Mesothelial cell of epicardium (in vitro differentiated cells): ENCODE measurements at regions not wholly inside any gene's neighbourhood (a gene's known extent, or its start where the extent isn't known, plus 50 kb on each side); places are given as distances from the start of the nearest gene placed in this dataset. TPM values are rescaled to one million over a fixed set of nuclear protein-coding genes. Genes with fewer than 3 reads are reported as not detected.

Experiments
- DNase-seq, 2 experiments: peaks; one replicate each; pipeline ENCODE4 v3.0.0; 2021; ENCODE audit warnings: low spot score in 2 of 2; ENCODE audit not compliant: unreplicated experiment in 2 of 2
- H3K27ac Mint-ChIP-seq: 2 replicates; pipeline ENCODE4 v1.8.0; 2021; ENCODE audit warnings: mixed read lengths
- H3K27me3 Mint-ChIP-seq: 2 replicates; pipeline ENCODE4 v1.8.0; 2021; ENCODE audit warnings: low read depth, mixed read lengths
- H3K36me3 Mint-ChIP-seq: 2 replicates; pipeline ENCODE4 v1.8.0; 2021; ENCODE audit warnings: mixed read lengths
- H3K4me1 Mint-ChIP-seq: 2 replicates; pipeline ENCODE4 v1.8.0; 2021; ENCODE audit warnings: mixed read lengths
- H3K4me3 Mint-ChIP-seq: 2 replicates; pipeline ENCODE4 v1.8.0; 2021; ENCODE audit warnings: mild to moderate bottlenecking, moderate library complexity, mixed read lengths
- H3K9me3 Mint-ChIP-seq: 2 replicates; pipeline ENCODE4 v1.8.0; 2021; ENCODE audit warnings: mixed read lengths
- microRNA-seq: library from miRNA; unstranded; fragments of <30 nt; microRNA quantifications from one replicate; pipeline ENCODE4 v1.2.0, GENCODE V29; 2021; ENCODE audit warnings: inconsistent platforms, mixed read lengths
- TF ChIP-seq, protein P1 (sequence below): fragments of 200-600 bp; sonication (generic); IDR thresholded peaks from one replicate; pipeline ENCODE4 v1.5.0; 2021; ENCODE audit warnings: antibody characterized with exemption; ENCODE audit not compliant: unreplicated experiment

DNA sequence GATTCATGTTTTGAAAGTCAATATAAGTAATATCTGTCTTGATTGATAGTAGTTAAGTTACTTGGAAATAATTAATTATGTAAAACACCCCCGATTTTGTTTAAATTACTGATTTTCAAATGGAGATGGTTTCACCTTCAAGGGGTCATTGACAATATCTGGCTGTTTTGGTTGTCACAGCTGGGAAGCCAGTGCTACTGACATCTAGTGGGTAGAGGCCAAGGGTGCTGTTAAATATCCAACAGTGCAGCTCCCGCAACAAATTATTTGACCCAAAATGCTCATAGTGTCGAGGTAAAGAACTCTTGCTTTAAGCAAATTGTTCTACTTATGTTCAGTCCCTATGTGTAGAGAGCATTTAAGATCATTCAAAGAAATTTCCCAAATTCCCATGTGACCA is 50.6 kb upstream of the PCDH20 start:
- Mint-ChIP-seq H3K4me3 (no peak overlapping the region), H3K27me3 (no peaks in the 10 kb centered on the region), H3K9me3 (no peaks in the 10 kb centered on the region), H3K36me3 (no peaks in the 10 kb centered on the region), H3K27ac (no peak overlapping the region), H3K4me1 (peaks cover 4% of the 10 kb centered on the region)
- DNase-seq, result no peak
- TF ChIP-seq, protein P1, sequence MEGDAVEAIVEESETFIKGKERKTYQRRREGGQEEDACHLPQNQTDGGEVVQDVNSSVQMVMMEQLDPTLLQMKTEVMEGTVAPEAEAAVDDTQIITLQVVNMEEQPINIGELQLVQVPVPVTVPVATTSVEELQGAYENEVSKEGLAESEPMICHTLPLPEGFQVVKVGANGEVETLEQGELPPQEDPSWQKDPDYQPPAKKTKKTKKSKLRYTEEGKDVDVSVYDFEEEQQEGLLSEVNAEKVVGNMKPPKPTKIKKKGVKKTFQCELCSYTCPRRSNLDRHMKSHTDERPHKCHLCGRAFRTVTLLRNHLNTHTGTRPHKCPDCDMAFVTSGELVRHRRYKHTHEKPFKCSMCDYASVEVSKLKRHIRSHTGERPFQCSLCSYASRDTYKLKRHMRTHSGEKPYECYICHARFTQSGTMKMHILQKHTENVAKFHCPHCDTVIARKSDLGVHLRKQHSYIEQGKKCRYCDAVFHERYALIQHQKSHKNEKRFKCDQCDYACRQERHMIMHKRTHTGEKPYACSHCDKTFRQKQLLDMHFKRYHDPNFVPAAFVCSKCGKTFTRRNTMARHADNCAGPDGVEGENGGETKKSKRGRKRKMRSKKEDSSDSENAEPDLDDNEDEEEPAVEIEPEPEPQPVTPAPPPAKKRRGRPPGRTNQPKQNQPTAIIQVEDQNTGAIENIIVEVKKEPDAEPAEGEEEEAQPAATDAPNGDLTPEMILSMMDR, result no peak

Small RNAs in the stretch of these regions (microRNA-seq; reads per million reads assigned to microRNA genes)
- gene MIR4704 (not detected), gene MIR548X2 (not detected)
